ENCODE measurements at regions not wholly inside any gene's neighbourhood (a gene's known extent, or its start where the extent isn't known, plus 50 kb on each side); places are given as distances from the start of the nearest gene placed in this dataset.

DNA sequence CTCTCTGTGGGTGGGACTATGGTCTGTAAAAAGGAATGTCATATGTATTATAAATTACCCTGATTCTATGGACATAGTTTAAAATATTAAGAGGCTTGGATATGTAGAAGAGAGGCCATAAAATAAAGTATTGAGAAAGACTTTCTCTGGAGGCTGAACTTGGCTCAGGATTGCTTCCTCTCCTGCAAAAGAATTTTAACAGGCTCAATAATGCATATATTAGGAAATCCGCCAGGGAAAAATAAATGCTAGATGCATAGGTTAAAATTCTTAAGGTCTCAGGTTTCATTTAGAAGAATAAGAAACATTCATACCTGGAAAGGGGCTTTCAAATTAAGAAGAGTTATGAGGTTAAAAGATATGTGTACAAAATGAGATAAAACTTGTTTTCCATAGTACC is 424.3 kb downstream of the ARAP2 start:
- TF ChIP-seq POLR2A (IDR thresholded peaks at IDR 0.05): no peak
- TF ChIP-seq CTCF (IDR thresholded peaks at IDR 0.05): no peak

Data from adrenal gland (tissue), 5 donors.